Epithelial cell of esophagus (primary cell): ENCODE measurements at regions not wholly inside any gene's neighbourhood (a gene's known extent, or its start where the extent isn't known, plus 50 kb on each side); places are given as distances from the start of the nearest gene placed in this dataset.
A peak's percentile ranks its signal among the peaks of the same experiment; 100 is the strongest.

ENCODE experiments used
- DNase-seq: peaks from one replicate; pipeline ENCODE4 v3.0.0; 2010; ENCODE audit warnings: low read depth
- H3K4me3 ChIP-seq: 2 replicates; pipeline ENCODE4 v1.5.1; 2011; ENCODE audit warnings: mild to moderate bottlenecking, low read length, control low read depth
- TF ChIP-seq, protein P1 (sequence below): IDR thresholded peaks from 2 replicates; pipeline ENCODE4 v1.5.1; 2011; ENCODE audit warnings: low read depth, mild to moderate bottlenecking, low read length, control low read depth, inconsistent platforms; ENCODE audit not compliant: insufficient read depth; ENCODE audit errors: missing control alignments

DNA sequence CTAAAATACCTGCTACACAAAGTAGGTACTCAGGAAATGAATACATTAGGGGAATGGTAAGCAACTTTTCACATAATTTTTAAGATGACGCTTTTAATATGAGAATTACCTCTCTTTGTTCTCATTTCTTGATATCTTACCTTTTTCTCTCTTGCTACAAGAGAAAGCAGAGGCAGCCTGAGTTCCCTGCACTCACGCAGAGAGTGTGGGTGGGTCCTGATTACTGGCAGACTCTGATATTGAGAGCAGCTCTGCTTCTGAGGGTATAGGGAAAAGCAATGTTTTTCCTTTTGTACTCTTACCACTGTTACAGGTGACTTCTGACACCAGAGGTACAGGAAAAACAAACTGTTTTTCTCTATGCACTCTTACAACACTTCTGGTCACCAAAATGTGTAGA, 420.2 kb upstream of the TMTC1 start:
- TF ChIP-seq, protein P1, sequence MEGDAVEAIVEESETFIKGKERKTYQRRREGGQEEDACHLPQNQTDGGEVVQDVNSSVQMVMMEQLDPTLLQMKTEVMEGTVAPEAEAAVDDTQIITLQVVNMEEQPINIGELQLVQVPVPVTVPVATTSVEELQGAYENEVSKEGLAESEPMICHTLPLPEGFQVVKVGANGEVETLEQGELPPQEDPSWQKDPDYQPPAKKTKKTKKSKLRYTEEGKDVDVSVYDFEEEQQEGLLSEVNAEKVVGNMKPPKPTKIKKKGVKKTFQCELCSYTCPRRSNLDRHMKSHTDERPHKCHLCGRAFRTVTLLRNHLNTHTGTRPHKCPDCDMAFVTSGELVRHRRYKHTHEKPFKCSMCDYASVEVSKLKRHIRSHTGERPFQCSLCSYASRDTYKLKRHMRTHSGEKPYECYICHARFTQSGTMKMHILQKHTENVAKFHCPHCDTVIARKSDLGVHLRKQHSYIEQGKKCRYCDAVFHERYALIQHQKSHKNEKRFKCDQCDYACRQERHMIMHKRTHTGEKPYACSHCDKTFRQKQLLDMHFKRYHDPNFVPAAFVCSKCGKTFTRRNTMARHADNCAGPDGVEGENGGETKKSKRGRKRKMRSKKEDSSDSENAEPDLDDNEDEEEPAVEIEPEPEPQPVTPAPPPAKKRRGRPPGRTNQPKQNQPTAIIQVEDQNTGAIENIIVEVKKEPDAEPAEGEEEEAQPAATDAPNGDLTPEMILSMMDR: no peak
- no peak overlapping the region for H3K4me3 ChIP-seq
- no peak for DNase-seq

DNA sequence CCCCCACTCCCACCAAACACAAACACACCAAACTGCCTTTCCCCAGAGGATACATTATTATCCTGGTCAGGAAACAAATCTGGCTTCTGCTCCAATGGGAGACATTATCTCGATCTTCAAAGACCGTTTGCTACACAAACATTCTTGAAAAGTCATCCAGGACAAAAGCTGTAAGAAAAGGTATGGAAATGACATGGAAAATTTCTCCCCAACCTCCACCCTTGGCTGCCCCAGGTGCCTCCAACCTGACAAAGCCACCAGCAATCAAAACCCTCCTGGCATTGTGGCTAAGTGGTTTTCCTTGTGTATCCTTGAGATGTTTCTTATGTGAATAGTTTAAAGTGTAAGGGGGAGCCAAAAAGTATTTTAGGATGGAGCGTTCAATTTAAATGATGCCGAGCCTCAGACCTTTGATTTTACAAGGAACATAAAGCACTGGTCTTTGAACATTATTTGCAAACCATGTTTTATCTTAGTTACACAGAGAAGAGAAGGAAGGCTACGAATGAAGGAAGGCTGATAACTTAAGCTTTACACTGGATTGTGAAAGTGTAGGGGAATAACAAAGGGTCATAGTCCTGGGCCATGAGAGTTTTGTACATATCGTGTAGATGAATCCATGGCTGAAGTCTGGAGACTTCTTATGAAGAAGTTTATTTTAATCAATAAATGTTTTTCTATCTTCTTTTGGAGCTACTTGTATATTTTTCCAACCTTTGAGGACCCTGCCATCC, 418.9 kb upstream of the TMTC1 start:
- DNase-seq: no peak
- no peak overlapping the region for H3K4me3 ChIP-seq
- TF ChIP-seq, protein P1: no peak

DNA sequence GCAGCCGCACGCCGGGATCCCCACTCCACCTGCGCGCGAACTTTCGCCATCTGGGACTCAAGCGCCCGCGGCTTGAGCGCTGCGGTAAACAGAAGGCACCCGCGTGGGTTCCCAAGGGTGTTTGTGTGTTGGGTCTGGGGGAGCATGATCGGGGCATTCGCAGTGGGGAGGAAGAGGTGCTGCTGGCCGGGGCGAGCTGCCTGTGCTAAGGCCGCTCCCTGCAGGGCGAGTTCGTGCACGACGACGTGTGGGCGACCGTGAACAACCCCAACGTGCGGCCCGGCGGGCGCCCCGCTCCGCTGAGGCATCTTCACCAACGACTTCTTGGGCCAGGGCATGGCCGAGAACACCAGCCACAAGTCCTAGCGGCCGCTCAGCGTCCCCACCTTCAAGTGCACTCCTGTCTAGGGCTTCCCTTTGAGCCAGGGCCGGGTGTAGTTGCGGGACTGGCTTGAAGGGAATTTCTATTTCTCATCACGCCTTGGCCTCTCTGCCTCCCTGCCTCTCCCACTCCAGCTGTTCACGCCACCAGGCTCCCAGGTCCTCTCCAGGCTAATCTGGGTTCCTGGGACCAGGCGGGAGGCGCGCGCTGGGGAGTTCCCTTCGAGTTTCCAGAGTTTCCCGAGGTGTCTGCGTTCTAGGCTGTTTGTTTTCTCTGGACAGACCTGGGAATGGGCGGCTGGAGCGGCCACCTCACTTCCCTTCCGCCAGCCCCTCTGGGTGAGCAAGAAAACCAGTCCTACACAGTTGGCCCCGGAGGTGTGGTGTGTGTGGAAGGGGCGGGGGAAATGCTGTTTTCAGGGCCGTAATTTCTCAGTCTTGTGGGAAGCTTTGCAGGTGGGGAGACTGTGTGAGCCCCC, 417.8 kb upstream of the TMTC1 start:
- TF ChIP-seq, protein P1: no peak

DNA sequence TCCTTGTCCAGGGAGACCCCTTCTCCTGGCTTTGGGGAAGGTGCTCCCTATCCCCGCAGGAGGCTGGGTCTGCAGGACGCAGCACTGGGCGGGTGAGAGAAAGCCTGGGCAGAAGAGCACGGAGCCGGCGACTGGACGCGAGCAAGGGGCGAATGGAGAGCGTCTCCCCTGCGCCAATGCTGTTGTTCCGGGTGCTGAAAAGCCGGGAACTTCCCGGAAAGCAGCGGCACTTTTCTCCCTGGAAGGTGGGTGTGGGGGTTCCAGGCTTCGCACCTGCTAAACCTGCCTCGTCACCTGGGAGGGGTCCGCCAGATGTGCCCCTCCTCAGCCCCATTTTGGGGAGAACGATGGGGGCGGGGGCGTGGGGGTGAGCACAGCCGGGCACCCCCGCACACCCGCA, 417.1 kb upstream of the TMTC1 start:
- no peak for DNase-seq
- TF ChIP-seq, protein P1: no peak
- H3K4me3 ChIP-seq: no peak overlapping the region

More for the DNA sequence above, 417.8 kb upstream of the TMTC1 start:
- DNase-seq: peak; percentile 27
- H3K4me3 ChIP-seq: no peak overlapping the region

DNA sequence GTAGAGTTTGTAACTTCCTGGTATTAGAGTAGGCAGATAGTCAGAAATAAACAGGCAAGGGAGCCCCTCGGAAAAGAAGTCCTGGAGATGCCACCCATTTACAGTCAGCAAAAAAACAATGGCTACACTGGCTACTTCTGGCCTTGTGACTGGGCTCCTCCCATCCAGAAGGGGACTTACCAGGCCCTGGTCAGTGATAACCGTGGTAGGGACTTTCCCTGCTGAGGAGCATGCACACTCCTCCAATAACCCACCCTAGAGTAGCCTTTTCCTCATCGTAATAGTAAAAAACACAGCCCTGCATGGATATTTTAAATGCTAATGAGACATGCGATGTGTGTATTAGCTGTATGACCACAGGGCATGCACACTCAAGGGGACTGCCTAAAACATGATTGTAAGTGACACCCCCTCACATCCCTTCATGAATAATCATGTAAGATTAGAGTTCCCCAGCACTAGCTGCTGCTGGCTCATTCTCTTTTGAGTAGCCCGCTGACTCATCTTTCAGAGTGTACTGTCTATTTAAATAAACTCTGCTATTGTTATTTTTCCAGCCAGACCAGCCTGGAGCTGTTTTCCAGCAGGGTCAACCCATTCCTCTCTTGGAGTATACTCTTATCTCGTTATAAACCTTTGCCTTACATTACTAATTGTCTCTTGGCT, 413.8 kb upstream of the TMTC1 start:
- TF ChIP-seq, protein P1: no peak
- no peak overlapping the region for H3K4me3 ChIP-seq
- peak; percentile 82 for DNase-seq

DNA sequence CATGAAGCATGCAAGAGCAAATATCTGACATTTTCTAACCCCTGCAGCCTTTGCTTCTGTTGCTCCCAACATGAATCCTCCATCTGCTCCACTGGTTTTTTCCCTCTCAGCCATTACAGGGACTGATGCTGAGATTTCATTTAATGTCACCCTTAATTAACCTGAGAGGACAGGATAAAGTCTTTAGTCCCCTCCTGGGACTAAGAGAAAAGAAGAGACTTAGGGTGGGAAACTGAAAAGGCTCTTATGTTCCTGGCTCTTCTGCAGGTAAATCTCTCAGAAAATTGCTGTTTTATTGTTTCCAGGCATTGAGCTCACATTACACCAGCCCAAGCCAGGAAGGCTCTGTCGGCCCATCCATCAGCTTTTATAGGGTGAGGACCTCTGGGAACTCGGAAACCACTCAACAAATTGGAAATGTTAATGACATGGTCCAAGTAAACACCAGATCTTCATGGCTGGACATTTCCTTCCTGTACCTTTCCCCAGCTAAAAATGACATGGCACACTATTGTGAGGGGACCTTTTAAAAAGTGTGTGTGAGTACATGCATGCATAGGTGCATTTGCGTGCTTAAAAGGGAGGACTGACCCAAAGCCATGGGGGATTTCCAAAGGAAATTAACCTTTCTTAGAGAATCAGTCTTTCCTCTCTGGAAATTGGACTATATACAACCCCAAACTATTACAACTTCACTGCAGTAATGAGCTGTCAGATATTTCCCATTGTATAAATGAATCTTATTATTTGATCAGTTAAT, 408.1 kb upstream of the TMTC1 start:
- TF ChIP-seq, protein P1: no peak
- DNase-seq: no peak
- no peak overlapping the region for H3K4me3 ChIP-seq
